MG63 (cell line): ENCODE measurements at regions not wholly inside any gene's neighbourhood (a gene's known extent, or its start where the extent isn't known, plus 50 kb on each side); places are given as distances from the start of the nearest gene placed in this dataset.

Experiments used
- DNase-seq: peaks from one replicate; pipeline ENCODE4 v3.0.0-alpha.2; 2020
- H3K27me3 ChIP-seq: fragments of 250-450 bp; sonication (Bioruptor Pico); 2 replicates; pipeline ENCODE4 v1.5.1; 2020; ENCODE audit warnings: mild to moderate bottlenecking, moderate library complexity
- H3K36me3 ChIP-seq: fragments of 250-450 bp; sonication (Bioruptor Pico); 2 replicates; pipeline ENCODE4 v1.5.1; 2020; ENCODE audit warnings: mild to moderate bottlenecking, moderate library complexity
- H3K4me3 ChIP-seq: fragments of 250-450 bp; sonication (Bioruptor Pico); 2 replicates; pipeline ENCODE4 v1.5.1; 2020; ENCODE audit warnings: mild to moderate bottlenecking, moderate library complexity
- H3K9me3 ChIP-seq: fragments of 250-450 bp; sonication (Bioruptor Pico); 2 replicates; pipeline ENCODE4 v1.5.1; 2020; ENCODE audit warnings: mild to moderate bottlenecking, moderate library complexity

GRCh38 chr9:18036422-18037187, 437.3 kb upstream of the ADAMTSL1 start:
- H3K36me3 ChIP-seq, result no peaks in the 10 kb centered on the region
- peaks cover 5% of the 10 kb centered on the region for H3K27me3 ChIP-seq
- H3K9me3 ChIP-seq, result no peaks in the 10 kb centered on the region
- DNase-seq, result no peak
- no peak overlapping the region for H3K4me3 ChIP-seq

- Histone ChIP-seq H3K27me3 (peaks cover 5% of the 10 kb centered on the region), H3K4me3 (no peak overlapping the region), H3K9me3 (no peaks in the 10 kb centered on the region), H3K36me3 (no peaks in the 10 kb centered on the region)
- DNase-seq, result no peak
Measured at GRCh38 chr9:18037981-18038380, 436.0 kb upstream of the ADAMTSL1 start.

DNA sequence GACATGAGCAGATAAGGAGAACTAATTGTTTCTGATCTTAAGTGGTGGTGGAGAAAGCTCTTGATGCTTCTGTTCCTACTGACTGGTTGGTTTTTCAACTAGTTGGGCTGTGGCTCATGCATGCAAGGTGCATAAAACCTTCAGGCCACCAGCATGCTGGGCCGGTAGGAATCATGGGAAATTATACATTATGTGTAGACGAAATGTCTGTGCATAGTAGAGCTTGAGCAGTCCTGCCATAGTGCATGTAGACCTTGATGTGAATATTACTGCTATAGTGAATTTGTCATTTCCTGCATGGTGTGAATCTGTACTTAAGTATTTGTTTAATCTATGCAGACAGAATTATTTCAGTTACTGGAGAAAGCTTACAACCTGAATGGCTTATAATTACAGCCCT, 433.6 kb upstream of the ADAMTSL1 start:
- no peaks in the 10 kb centered on the region for H3K36me3 ChIP-seq
- no peaks in the 10 kb centered on the region for H3K9me3 ChIP-seq
- no peak overlapping the region for H3K4me3 ChIP-seq
- DNase-seq, result no peak
- H3K27me3 ChIP-seq, result peaks cover 5% of the 10 kb centered on the region

DNA sequence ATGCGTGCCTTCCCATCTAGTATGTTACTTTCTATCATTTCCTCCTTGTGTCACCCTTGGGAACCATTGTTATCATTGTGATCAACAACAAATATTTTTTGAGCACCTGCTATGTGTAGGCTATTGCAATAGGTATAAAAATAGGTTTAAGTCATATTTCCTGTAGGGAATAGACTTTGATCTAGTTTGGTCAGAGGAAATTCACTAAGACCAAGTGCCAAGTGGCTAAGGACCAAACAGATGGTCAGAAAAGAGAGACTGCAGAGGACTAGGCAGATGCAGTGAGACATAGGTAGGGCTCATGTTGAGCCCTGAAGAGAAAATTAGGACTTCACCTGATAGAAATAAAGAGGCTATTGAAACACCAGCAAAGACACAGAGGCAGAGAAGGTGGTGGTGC, 430.0 kb upstream of the ADAMTSL1 start:
- peaks cover 5% of the 10 kb centered on the region for H3K27me3 ChIP-seq
- no peaks in the 10 kb centered on the region for H3K9me3 ChIP-seq
- DNase-seq, result no peak
- H3K4me3 ChIP-seq, result no peak overlapping the region
- no peaks in the 10 kb centered on the region for H3K36me3 ChIP-seq

DNA sequence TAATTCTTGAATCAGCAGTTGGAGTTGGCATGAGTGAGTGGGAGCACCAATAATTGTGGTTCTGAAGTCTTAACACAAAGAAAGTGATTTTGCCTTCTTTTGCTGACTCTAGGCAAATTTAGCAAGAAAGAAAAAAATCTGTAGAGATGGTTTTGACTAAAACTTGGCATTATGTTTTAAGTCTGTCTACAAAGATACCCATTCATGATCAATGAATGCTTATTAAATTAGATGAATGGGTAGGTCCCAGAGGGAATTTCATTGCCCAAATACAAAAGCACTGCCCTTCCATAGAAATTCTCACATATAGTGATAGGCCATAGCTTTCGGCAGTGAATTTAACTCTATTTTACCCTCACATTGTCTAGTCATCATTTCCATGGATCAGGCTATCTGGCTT, 428.6 kb upstream of the ADAMTSL1 start:
- no peaks in the 10 kb centered on the region; the same call in 1 of the 2 replicates for H3K27me3 ChIP-seq
- DNase-seq, result no peak
- H3K36me3 ChIP-seq, result no peaks in the 10 kb centered on the region
- no peaks in the 10 kb centered on the region for H3K9me3 ChIP-seq
- H3K4me3 ChIP-seq, result no peak overlapping the region

DNA sequence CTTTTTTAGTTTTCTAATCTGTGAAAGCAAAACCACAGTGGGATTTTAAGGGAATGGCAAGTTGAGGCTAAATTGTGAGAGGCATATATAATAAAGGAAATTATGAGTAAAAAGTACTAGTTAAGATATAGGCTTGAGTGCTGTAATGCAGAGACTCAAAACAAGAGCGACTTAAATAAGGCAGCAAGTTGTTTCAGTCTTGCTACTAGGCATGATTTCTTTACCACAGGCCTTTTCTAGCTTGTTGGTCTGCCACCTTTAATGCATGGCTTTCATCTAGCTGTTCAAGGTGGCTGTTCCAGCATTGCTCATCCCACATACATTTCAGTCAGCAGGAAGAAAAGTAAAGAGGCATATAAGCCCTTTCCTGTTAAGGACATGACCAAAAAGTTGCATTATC, 427.9 kb upstream of the ADAMTSL1 start:
- Histone ChIP-seq H3K4me3 (no peak overlapping the region), H3K9me3 (no peaks in the 10 kb centered on the region), H3K27me3 (no peaks in the 10 kb centered on the region; the same call in 1 of the 2 replicates), H3K36me3 (no peaks in the 10 kb centered on the region)
- DNase-seq, result no peak

- H3K4me3 ChIP-seq, result no peak overlapping the region
- no peaks in the 10 kb centered on the region; the same call in 1 of the 2 replicates for H3K27me3 ChIP-seq
- no peak for DNase-seq
- no peaks in the 10 kb centered on the region for H3K9me3 ChIP-seq
- no peaks in the 10 kb centered on the region for H3K36me3 ChIP-seq
Measured at GRCh38 chr9:18051638-18052037, 422.3 kb upstream of the ADAMTSL1 start.

GRCh38 chr9:18052060-18052459, 421.9 kb upstream of the ADAMTSL1 start:
- no peak for DNase-seq
- Histone ChIP-seq H3K27me3 (no peaks in the 10 kb centered on the region; the same call in 1 of the 2 replicates), H3K36me3 (no peaks in the 10 kb centered on the region), H3K4me3 (no peak overlapping the region), H3K9me3 (no peaks in the 10 kb centered on the region)

DNA sequence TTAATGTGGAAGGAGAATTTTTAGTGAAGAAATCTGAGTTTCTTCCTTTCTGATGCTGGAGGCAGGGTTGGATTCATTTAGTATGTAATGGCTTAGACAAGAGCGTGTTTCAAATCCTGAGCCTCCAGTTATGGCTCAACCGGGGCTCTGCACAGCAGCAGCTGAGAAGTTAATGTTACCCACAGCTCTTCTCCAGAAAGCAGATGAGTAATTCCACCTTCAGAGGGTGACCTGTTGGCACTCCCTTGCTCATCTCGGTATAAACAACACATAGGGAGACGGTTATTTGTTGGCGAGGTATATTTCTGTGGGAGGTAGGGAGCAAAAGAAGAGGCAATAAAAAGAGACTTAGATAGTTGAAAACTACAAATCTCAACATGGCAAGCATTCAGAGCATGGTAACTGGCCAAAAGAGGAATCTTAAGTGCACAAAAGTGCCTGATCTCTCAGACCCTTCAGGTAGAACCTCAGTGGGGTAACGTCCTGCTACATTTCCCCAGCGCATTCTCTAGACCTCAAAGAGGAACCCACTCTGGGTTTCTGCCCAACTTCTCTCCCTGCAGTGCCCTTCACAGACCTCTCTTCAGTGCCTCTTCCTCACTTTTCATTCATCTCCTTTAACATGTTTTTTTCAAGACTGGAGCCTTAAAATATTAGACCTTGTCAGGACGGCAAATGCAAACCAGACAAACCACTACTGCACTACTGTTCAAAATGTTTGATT, 417.5 kb upstream of the ADAMTSL1 start:
- Histone ChIP-seq H3K9me3 (no peaks in the 10 kb centered on the region), H3K27me3 (no peaks in the 10 kb centered on the region), H3K4me3 (no peak overlapping the region), H3K36me3 (no peaks in the 10 kb centered on the region)
- no peak for DNase-seq

- DNase-seq, result no peak
- H3K36me3 ChIP-seq, result no peaks in the 10 kb centered on the region
- H3K27me3 ChIP-seq, result no peaks in the 10 kb centered on the region
Measured at GRCh38 chr9:18056993-18057369, 417.0 kb upstream of the ADAMTSL1 start.

GRCh38 chr9:18058564-18059442, 415.1 kb upstream of the ADAMTSL1 start:
- Histone ChIP-seq H3K36me3 (no peaks in the 10 kb centered on the region), H3K27me3 (no peaks in the 10 kb centered on the region), H3K9me3 (no peaks in the 10 kb centered on the region), H3K4me3 (no peak overlapping the region)
- no peak for DNase-seq

More at GRCh38 chr9:18056993-18057369, 417.0 kb upstream of the ADAMTSL1 start:
- Histone ChIP-seq H3K9me3 (no peaks in the 10 kb centered on the region), H3K4me3 (no peak overlapping the region)

DNA sequence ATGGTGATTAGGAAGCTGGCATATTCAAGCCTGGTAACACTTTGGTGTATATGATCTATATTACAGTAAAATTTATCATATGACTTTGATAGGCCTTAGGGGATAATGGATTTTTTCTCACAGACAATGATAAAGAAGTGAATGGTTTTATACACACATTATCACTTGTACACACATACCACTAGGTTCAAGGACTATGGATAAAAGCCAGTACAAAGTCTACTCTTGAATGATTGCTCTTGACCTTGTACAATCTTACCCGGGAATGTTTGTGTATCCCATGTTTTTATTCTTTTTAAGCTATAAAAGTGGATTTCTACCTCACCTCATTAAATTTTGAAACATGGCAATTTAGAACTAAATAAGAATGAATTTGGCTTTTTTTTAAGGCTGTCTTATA, 414.5 kb upstream of the ADAMTSL1 start:
- no peaks in the 10 kb centered on the region for H3K36me3 ChIP-seq
- no peaks in the 10 kb centered on the region for H3K9me3 ChIP-seq
- H3K4me3 ChIP-seq, result no peak overlapping the region

GRCh38 chr9:18060269-18060934, 413.6 kb upstream of the ADAMTSL1 start:
- Histone ChIP-seq H3K36me3 (no peaks in the 10 kb centered on the region), H3K4me3 (no peak overlapping the region), H3K27me3 (no peaks in the 10 kb centered on the region), H3K9me3 (no peaks in the 10 kb centered on the region)
- no peak for DNase-seq

More for the DNA sequence above, 414.5 kb upstream of the ADAMTSL1 start:
- no peak for DNase-seq
- H3K27me3 ChIP-seq, result no peaks in the 10 kb centered on the region

DNA sequence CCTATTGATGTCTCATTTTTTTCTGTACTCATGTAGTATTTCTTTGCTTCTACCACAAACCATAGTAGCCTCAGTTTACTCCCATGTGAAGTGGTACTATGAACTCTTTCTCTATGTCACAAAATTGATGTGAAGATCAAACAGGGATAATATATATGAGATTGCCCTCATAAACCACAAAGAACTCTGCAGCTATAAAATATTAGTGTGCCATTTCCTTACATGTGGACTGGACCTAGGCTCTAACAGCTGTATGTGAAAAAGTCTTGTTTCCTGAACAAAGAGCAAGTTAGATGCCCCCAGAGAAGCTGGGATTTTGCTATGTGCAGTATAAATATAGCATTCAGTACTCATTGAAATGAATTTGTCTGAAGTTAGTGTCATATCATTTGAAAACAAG, 412.6 kb upstream of the ADAMTSL1 start:
- Histone ChIP-seq H3K27me3 (no peaks in the 10 kb centered on the region), H3K36me3 (no peaks in the 10 kb centered on the region), H3K9me3 (no peaks in the 10 kb centered on the region), H3K4me3 (no peak overlapping the region)
- DNase-seq, result no peak

GRCh38 chr9:18061856-18062255, 412.1 kb upstream of the ADAMTSL1 start:
- Histone ChIP-seq H3K4me3 (no peak overlapping the region), H3K36me3 (no peaks in the 10 kb centered on the region), H3K9me3 (no peaks in the 10 kb centered on the region), H3K27me3 (no peaks in the 10 kb centered on the region)
- DNase-seq, result no peak

- Histone ChIP-seq H3K9me3 (no peaks in the 10 kb centered on the region), H3K27me3 (no peaks in the 10 kb centered on the region), H3K4me3 (no peak overlapping the region), H3K36me3 (no peaks in the 10 kb centered on the region)
- no peak for DNase-seq
Measured at GRCh38 chr9:18063856-18064390, 410.0 kb upstream of the ADAMTSL1 start.
